ENCODE measurements at regions not wholly inside any gene's neighbourhood (a gene's known extent, or its start where the extent isn't known, plus 50 kb on each side); places are given as distances from the start of the nearest gene placed in this dataset.
"Not testable (repeated sequence)": the region's sequence is repeated elsewhere in the genome, so short reads cannot be mapped to it uniquely, and the experiment has no call there.

DNA sequence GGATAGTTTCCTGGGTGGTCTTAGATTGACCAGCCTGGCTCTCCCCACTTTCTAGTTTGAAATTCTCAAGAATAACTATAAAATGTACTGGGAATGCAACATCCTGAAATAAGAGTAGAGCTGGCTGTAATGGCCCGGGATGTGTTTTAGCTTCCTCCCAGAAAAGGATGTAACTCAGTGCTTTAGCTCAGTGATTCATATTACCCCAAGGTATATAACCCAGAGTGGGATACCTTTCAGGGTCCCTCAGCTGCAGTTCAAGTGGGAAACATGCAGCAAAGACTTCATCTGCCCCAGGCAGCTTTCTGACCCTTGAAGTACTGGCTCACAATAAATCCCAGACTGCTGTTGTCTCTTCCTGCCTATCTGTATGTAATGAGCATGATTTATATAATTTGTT, 666.7 kb upstream of the KCND2 start:
- DNase-seq (ENCODE audit: low spot score): no peak

DNA sequence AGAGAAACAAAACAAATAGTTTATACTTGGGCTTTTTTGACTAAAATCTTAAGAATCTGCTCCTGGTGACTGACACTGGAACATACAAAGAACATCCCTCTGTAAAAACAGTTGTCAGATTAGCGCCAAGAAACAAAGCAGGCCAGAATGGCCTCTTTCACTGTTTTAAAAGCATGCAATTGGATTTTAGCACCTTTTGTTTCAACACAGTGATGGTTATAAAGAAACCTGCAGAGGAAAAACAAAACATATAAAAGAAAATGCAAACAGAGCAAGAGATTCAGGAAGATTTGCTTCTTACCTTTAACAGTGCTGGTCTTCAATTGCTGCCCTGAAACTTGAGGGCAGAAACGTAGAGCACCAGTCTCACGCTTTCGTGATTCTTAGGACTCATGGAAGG, 652.2 kb upstream of the KCND2 start:
- DNase-seq (ENCODE audit: low spot score): no peak

GRCh38 chr7:119623427-119623826, 649.5 kb upstream of the KCND2 start:
- DNase-seq (ENCODE audit: low spot score): no peak

DNA sequence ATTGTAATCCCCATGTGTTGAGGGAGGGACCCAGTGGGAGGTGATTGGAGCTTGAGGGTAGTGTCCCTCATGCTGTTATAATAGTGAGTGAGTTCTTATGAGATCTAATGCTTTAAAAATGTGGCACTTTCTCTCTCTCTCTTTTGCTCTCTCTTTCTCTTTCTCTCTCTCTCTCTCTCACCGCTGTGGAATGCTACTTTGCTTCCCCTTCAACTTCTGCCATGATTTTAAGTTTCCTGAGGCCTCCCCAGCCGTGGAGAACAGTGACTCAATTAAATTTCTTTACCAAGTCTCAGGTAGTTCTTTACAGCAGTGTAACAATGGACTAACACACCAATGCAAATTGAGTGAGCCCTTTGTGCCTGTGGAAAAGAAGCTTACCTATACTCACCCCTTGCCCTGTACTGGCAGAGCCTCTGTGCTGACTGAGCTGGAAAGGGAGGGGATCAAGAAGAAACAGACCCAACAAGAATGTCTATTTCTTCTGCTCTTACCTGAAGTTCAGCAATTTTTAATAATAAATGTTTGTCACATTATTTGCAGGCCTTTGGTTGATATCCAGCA, 642.5 kb upstream of the KCND2 start:
- no peak for DNase-seq (ENCODE audit: low spot score)

- DNase-seq (ENCODE audit: low spot score): not testable (repeated sequence)
These were observed 639.2 kb upstream of the KCND2 start for GRCh38 chr7:119633812-119634211.

DNA sequence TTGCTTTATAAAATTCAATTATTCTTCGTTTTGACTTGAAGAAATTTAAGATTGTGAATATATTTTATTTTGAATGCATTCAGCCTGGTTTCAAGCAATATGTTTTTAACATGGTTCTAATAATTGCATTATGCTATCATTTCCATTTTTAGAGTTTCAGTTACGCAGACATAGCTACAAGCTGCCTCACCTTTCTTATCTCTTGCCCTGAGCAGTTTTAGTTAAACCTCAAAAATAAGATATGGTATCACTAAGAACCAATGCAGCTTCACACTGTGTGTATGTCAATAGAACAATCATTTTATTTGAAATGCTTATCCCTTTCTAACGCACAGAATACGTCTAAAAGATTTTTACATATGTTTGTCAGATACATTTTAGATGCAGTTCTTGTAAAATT, 632.6 kb upstream of the KCND2 start:
- DNase-seq (ENCODE audit: low spot score): no peak

GRCh38 chr7:119640861-119641260, 632.1 kb upstream of the KCND2 start:
- DNase-seq (ENCODE audit: low spot score): no peak

DNA sequence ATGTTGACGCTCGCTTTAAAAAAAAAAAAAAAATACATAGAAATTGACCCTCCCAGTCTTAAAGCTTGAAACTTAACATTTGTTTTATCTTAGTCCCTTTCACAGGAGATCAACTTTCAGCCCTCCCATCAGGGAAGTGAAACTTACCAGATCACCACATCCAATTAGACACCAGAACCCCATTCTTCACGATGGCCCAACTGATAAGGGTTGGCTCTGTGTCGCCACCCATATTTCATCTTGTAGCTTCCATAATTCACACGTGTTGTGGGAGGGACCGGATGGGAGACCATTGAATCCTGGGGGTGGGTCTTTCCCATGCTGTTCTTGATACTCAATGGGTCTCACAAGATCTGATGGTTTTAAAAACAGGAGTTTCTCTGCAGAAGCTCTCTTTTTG, 629.4 kb upstream of the KCND2 start:
- DNase-seq (ENCODE audit: low spot score): no peak

DNA sequence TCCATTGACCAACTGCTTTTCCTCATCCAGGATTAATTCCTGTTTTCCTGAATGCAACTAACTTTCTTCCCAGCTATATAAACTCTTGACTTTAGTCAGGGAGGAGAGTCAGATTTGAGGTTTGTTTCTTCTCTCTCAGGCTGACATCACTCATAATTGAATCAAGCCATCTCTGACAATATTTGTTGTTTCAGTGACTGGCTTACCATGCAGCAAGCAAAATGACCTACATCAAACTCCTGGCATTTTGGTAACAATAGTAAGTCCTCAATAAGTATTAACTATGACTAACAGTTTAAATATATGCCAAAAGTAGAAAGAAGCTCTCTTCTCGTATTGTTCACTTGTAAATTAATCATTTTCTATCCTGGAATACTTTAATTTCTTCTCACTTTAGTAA, 625.7 kb upstream of the KCND2 start:
- no peak for DNase-seq (ENCODE audit: low spot score)

DNA sequence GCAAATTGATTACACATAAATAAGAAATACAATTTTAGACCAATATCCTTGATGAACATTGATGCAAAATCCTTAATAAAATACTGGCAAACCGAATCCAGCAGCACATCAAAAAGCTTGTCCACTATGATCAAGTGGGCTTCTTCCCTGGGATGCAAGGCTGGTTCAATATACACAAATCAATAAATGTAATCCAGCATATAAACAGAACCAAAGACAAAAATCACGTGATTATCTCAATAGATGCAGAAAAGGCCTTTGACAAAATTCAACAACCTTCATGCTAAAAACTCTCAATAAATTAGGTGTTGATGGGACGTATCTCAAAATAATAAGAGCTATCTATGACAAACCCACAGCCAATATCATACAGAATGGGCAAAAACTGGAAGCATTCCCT, 624.2 kb upstream of the KCND2 start:
- not testable (repeated sequence) for DNase-seq (ENCODE audit: low spot score)

- DNase-seq (ENCODE audit: low spot score): no peak
These were observed 612.9 kb upstream of the KCND2 start for GRCh38 chr7:119660080-119660479.

DNA sequence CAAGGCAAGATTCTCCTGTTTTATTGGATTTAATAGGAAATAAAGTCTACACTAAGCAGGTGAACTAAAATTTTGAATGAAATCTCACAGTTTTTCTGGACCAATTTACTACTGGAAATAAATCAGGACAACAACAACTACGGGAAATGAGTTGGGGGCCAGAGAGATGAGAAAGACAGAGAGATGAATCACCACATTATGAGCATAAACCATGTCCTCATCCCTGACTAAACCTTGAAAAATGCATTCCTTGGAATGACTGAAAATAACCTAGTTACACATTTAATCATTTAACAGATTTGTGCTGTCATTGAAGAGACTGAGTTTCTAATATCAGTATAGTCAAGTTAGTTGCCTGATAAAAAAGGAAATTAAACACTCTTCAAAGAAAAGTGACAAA, 608.4 kb upstream of the KCND2 start:
- no peak for DNase-seq (ENCODE audit: low spot score)

- DNase-seq (ENCODE audit: low spot score): no peak
These were observed 607.2 kb upstream of the KCND2 start for GRCh38 chr7:119665796-119666195.

DNA sequence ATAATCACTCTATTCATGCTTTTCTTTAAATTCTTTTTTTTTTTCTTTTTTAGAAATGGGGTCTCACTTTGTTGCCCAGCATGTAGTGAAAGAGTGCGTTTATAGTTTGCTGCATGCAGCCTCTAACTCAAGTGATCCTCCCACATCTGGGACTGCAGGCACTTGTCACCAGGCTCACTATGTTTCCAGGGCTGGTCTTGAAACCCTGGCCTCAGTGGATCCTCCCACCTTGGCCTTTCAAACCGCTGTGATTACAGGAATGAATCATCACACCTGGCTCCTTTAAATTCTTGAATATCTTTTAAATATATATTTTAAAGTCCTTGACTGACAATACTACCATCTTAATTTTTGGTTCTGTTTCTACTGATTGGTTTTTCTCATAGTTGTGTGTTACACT, 591.6 kb upstream of the KCND2 start:
- no peak for DNase-seq (ENCODE audit: low spot score)

- DNase-seq (ENCODE audit: low spot score): no peak
These were observed 588.2 kb upstream of the KCND2 start for GRCh38 chr7:119684763-119685162.

GRCh38 chr7:119685906-119686305, 587.1 kb upstream of the KCND2 start:
- DNase-seq (ENCODE audit: low spot score): no peak

GRCh38 chr7:119688831-119689230, 584.1 kb upstream of the KCND2 start:
- DNase-seq (ENCODE audit: low spot score): no peak

DNA sequence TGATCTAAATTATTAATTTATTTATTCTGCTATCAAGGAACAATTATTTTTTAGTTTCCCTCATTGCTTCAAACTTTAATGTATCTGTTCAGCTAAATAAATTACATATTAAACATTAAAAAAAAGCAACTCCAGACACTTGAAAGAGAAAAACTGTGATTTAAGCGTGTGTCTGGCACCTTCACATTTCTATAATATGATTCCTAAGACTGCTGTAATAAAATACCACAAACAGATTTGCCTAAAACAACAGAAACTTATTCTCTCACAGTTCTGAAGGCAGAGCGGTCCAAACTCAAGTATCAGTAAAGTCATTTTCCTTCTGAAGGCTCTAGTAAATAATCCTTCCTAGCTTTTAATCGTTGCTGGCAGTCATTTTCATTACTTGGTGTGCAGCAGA, 580.4 kb upstream of the KCND2 start:
- DNase-seq (ENCODE audit: low spot score): no peak

GRCh38 chr7:119694506-119694905, 578.5 kb upstream of the KCND2 start:
- DNase-seq (ENCODE audit: low spot score): no peak

- DNase-seq (ENCODE audit: low spot score): no peak
These were observed 576.6 kb upstream of the KCND2 start for GRCh38 chr7:119696336-119696735.

DNA sequence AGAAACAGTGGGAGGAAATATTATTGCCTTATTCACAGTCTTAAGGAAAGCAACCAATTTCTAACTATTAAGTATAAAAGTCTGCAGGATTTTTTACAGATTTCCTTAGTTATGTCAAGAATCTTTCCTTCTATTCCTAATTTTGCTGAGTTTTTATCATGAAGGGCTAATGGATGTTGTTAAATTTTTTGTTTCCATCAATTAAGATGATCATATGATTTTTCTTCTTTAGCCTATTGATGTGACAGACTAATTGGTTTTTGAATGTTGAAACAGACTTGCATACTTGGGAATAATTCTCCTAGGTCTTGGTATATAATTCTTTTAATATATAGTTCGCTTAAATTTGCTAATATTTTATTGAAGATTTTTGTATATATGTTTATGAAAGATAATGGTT, 569.1 kb upstream of the KCND2 start:
- DNase-seq (ENCODE audit: low spot score): no peak

DNA sequence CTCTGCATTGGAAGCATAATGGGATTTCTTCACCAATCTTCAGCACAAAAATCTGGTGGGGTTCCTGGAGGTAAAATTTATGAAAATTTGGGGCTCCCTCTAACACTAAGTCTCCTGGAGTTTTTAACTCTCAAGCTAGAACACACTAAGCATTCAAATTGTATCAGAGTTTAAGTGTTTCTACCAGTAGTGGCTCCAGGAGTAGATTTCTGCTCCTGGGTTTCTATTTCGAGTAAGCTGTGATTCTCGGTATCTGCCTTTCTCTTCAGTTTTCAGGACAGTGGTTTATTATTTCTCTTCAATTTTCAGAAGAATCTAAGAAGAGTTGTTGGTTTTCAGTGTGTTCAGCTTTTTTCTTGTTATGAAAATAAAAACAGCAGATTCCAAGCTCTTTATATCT, 566.4 kb upstream of the KCND2 start:
- DNase-seq (ENCODE audit: low spot score): no peak

GRCh38 chr7:119708891-119709290, 564.1 kb upstream of the KCND2 start:
- DNase-seq (ENCODE audit: low spot score): no peak

- DNase-seq (ENCODE audit: low spot score): no peak
These were observed 561.9 kb upstream of the KCND2 start for GRCh38 chr7:119711104-119711503.

GRCh38 chr7:119712886-119713462, 560.0 kb upstream of the KCND2 start:
- no peak for DNase-seq (ENCODE audit: low spot score)
